DND-41 (cell line): ENCODE measurements at regions not wholly inside any gene's neighbourhood (a gene's known extent, or its start where the extent isn't known, plus 50 kb on each side); places are given as distances from the start of the nearest gene placed in this dataset.
A peak's percentile ranks its signal among the peaks of the same experiment; 100 is the strongest.

Experiments
- ATAC-seq: fragments of 200-7000 bp; cut with Tn5 transposase; 3 replicates; pipeline ENCODE4 v1.9.1; 2021; ENCODE audit warnings: low read depth; ENCODE audit not compliant: insufficient read depth
- DNase-seq: peaks from one replicate; pipeline ENCODE4 v3.0.0-alpha.2; 2020
- H2AFZ ChIP-seq: 2 replicates; pipeline ENCODE4 v1.6.0; 2012; ENCODE audit warnings: low read depth, low read length
- H3K27ac ChIP-seq: 2 replicates; pipeline ENCODE4 v1.5.1; 2012; ENCODE audit warnings: low read length, inconsistent platforms
- H3K27me3 ChIP-seq: fragments of 200-600 bp; sonication (generic); 2 replicates; pipeline ENCODE4 v1.6.0; 2012; ENCODE audit warnings: low read length, mild to moderate bottlenecking, inconsistent platforms; ENCODE audit not compliant: insufficient read depth, poor library complexity
- H3K36me3 ChIP-seq: 2 replicates; pipeline ENCODE4 v1.5.1; 2012; ENCODE audit warnings: low read length, inconsistent platforms; ENCODE audit not compliant: insufficient read depth
- H3K4me1 ChIP-seq: 2 replicates; pipeline ENCODE4 v1.5.1; 2012; ENCODE audit warnings: mild to moderate bottlenecking, low read length; ENCODE audit not compliant: insufficient read depth
- H3K4me2 ChIP-seq: 2 replicates; pipeline ENCODE4 v1.6.0; 2012; ENCODE audit warnings: mild to moderate bottlenecking, moderate library complexity, low read length, inconsistent platforms; ENCODE audit not compliant: insufficient read depth
- H3K4me3 ChIP-seq, 2 experiments: fragments of 200-600 bp in 1 of 2; shearing (Covaris generic) in 1 of 2; 2 replicates each; pipeline ENCODE4 v1.5.1; 2012 to 2016; ENCODE audit warnings: inconsistent platforms in 2 of 2, low read length in 2 of 2, mild to moderate bottlenecking in 2 of 2, low read depth in 1 of 2, moderate library complexity in 1 of 2
- H3K79me2 ChIP-seq: 2 replicates; pipeline ENCODE4 v1.6.0; 2012; ENCODE audit warnings: low read length, inconsistent platforms; ENCODE audit not compliant: insufficient read depth
- H3K9ac ChIP-seq: 2 replicates; pipeline ENCODE4 v1.6.0; 2012; ENCODE audit warnings: low read depth, mild to moderate bottlenecking, inconsistent platforms, low read length, moderate library complexity
- H3K9me3 ChIP-seq: 2 replicates; pipeline ENCODE4 v1.5.1; 2012; ENCODE audit warnings: low read length, moderate library complexity, mild to moderate bottlenecking, inconsistent platforms; ENCODE audit not compliant: insufficient read depth, severe bottlenecking
- H4K20me1 ChIP-seq: 2 replicates; pipeline ENCODE4 v1.6.0; 2012; ENCODE audit warnings: low read length; ENCODE audit not compliant: insufficient read depth
- EZH2 ChIP-seq: IDR thresholded peaks from 3 replicates; pipeline ENCODE4 v1.6.1; 2012; ENCODE audit warnings: borderline replicate concordance, low read depth, mild to moderate bottlenecking, moderate library complexity, low read length, inconsistent platforms; ENCODE audit not compliant: severe bottlenecking
- TF ChIP-seq, protein P1 (sequence below): IDR thresholded peaks from 2 replicates; pipeline ENCODE4 v1.5.1; 2012; ENCODE audit warnings: borderline replicate concordance, low read length, moderate library complexity, mild to moderate bottlenecking; ENCODE audit not compliant: poor library complexity, severe bottlenecking; ENCODE audit errors: extremely low read depth

DNA sequence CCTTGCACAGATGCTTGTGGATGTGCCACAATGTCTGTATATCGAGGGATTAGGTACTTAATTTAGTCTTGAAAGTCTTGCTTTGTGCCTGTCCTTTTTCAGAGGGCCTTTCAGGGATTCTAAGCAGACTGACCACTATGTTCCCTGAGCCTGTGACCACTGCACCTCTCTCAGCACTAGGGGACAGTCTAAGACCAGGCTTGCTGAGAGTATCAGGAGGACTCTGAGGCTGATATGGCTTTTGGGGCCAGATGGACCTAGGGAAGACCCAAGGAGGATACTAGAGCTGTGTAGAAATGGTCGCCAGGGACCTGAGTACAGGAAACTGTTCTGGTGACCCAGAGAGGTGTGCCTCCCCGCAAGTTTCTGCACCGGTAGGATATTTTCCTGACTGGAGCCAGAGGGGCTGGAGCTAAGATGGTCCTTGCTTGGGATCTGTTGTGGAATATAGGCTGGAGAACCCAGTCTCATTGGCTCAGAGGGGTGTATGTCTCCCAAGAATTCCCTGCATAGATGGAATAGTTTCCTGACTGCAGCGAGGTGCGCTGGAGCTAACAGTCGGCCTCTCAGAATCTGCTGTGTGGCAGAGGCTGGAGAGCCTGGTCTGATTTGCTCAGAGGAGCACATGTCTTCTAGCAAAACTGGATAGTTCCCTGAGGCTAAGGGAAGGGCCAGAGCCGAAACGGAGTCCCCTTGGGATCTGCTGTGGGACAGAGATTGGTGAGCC, 213.2 kb upstream of the DCBLD2 start:
- Histone ChIP-seq H3K27me3 (no peaks in the 10 kb centered on the region), H3K4me3 (no peak overlapping the region), H3K36me3 (no peaks in the 10 kb centered on the region), H3K9me3 (no peaks in the 10 kb centered on the region), H4K20me1 (no peaks in the 10 kb centered on the region), H3K79me2 (no peaks in the 10 kb centered on the region), H3K27ac (no peak overlapping the region), H3K4me2 (no peak overlapping the region), H2AFZ (no peak overlapping the region), H3K4me1 (no peaks in the 10 kb centered on the region), H3K9ac (no peak overlapping the region)
- TF ChIP-seq EZH2: no peak
- TF ChIP-seq, protein P1, sequence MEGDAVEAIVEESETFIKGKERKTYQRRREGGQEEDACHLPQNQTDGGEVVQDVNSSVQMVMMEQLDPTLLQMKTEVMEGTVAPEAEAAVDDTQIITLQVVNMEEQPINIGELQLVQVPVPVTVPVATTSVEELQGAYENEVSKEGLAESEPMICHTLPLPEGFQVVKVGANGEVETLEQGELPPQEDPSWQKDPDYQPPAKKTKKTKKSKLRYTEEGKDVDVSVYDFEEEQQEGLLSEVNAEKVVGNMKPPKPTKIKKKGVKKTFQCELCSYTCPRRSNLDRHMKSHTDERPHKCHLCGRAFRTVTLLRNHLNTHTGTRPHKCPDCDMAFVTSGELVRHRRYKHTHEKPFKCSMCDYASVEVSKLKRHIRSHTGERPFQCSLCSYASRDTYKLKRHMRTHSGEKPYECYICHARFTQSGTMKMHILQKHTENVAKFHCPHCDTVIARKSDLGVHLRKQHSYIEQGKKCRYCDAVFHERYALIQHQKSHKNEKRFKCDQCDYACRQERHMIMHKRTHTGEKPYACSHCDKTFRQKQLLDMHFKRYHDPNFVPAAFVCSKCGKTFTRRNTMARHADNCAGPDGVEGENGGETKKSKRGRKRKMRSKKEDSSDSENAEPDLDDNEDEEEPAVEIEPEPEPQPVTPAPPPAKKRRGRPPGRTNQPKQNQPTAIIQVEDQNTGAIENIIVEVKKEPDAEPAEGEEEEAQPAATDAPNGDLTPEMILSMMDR: peak; percentile 37
- ATAC-seq (no peak), DNase-seq (no peak)

DNA sequence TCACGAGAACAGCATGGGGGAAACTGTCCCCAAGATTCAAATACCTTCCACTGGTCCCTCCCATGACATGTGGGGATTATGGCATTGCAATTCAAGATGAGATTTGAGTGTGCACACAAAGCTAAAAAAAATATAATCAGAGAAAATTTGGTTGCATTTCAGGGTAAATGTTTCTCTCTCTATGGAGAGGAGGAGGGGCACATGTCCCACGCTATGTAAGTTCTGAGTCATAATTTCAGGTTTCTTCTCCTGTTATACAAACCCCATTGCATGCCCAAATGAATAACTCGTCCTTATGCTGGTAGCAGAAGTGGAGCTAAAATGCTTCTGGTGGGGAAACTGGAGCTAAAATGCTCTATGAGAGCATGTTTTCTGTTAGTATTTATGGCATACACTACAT, 209.7 kb upstream of the DCBLD2 start:
- DNase-seq: no peak
- Histone ChIP-seq H3K36me3 (no peaks in the 10 kb centered on the region), H3K27me3 (no peaks in the 10 kb centered on the region), H3K9ac (no peak overlapping the region), H3K79me2 (no peaks in the 10 kb centered on the region), H3K4me1 (no peaks in the 10 kb centered on the region), H3K27ac (no peak overlapping the region), H3K4me2 (no peak overlapping the region), H3K9me3 (no peaks in the 10 kb centered on the region), H4K20me1 (no peaks in the 10 kb centered on the region), H3K4me3 (no peak overlapping the region), H2AFZ (no peak overlapping the region)
- ATAC-seq: no peak
- TF ChIP-seq, protein P1: no peak
- TF ChIP-seq EZH2: no peak

DNA sequence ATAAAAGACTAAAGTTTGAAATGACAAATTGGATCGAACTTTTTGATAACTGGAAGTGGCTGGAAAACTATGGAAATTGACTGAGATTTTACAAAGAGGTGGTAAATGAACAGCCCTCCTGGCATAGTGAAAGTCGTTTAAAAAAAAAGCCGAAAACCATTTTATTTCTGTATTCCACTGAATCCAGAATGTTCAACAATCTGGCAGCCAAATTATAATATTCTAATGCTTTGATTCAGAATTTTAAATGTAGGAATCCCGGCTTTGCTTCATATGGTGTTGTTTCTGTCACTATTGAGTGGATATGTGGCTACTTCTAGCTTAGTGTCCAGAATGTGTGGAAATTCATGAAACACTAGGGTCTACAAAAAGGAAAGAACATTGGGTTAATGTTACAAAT, 208.9 kb upstream of the DCBLD2 start:
- TF ChIP-seq, protein P1: no peak
- no peak for TF ChIP-seq EZH2
- Histone ChIP-seq H3K79me2 (no peaks in the 10 kb centered on the region), H3K36me3 (no peaks in the 10 kb centered on the region), H3K9me3 (no peaks in the 10 kb centered on the region), H4K20me1 (no peaks in the 10 kb centered on the region), H3K9ac (no peak overlapping the region), H3K4me2 (no peak overlapping the region), H2AFZ (no peak overlapping the region), H3K27ac (no peak overlapping the region), H3K27me3 (no peaks in the 10 kb centered on the region), H3K4me1 (no peaks in the 10 kb centered on the region), H3K4me3 (no peak overlapping the region)
- no peak for DNase-seq
- ATAC-seq: no peak
